GM21515 (cell line): ENCODE measurements at regions not wholly inside any gene's neighbourhood (a gene's known extent, or its start where the extent isn't known, plus 50 kb on each side); places are given as distances from the start of the nearest gene placed in this dataset.

Experiments used
- ATAC-seq: cut with Tn5 transposase; IDR thresholded peaks from one replicate; pipeline ENCODE4 v1.9.1; 2021; ENCODE audit not compliant: unreplicated experiment

- no peak for ATAC-seq
These were observed 50.7 kb upstream of the OR4E1 start for GRCh38 chr14:21724090-21724973.

GRCh38 chr14:21723431-21724045 is 49.9 kb upstream of the OR4E1 start:
- ATAC-seq, result no peak
